HG03175 (cell line): ENCODE measurements at regions not wholly inside any gene's neighbourhood (a gene's known extent, or its start where the extent isn't known, plus 50 kb on each side); places are given as distances from the start of the nearest gene placed in this dataset.

Source experiments
- ATAC-seq: cut with Tn5 transposase; IDR thresholded peaks from one replicate; pipeline ENCODE4 v1.9.1; 2021; ENCODE audit warnings: mild to moderate bottlenecking, moderate library complexity; ENCODE audit not compliant: unreplicated experiment

- no peak for ATAC-seq
Observed at GRCh38 chr20:12627485-12627884, 381.3 kb upstream of the SPTLC3 start.

DNA sequence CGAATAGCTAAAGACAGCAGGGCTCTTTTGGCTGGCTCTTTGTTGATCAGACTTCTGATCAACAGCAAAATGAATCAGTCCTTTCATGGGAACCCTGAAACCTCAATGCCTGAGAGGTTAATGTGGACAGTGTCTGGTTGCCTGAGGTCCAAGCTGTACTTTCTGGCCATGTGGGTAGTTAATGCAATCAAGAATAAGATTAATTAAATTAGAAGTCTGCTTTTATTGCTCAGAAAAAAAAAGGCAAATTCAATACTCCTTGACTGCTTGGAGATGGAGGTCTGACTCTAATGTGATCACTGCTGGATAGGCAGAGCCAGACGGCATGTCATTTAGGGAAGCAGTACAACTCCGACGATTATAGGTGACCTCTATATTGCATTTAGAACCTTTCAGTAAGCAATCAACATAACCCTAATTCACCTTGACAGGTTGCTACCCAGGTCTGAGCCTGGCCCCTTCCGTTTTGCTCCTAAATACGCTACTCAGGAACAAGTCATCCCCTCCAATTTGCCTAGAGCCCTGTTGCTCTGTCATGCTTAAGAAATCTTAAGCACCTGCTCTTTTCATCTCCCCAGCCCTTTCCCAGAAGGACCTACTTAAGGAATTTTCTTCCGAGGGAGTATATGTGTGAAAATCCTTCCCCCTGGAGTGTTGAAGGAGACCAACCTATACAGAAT is 370.0 kb upstream of the SPTLC3 start:
- ATAC-seq = no peak

- no peak for ATAC-seq
Observed at GRCh38 chr20:12640251-12640650, 368.5 kb upstream of the SPTLC3 start.

DNA sequence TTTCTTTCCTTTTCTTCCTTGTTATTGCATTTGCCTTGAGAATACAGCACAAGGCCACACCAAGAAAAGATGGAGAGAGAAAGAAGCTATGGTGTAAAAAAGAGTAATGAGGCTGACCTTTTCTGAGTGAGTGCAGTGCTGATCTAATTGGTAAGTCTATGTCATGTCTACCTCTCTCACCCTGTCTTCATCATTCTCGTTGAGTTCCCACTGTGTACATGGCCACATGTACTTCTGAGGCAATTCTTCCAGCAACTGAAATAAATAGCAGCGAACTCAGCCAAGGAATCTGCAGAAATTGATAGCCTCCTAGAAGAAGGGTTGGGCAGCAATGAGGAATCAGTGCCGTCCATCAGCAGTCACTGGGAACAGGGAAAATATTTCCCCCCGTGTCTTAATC is 367.2 kb upstream of the SPTLC3 start:
- no peak for ATAC-seq

- no peak for ATAC-seq
Observed at GRCh38 chr20:12644461-12644860, 364.3 kb upstream of the SPTLC3 start.

DNA sequence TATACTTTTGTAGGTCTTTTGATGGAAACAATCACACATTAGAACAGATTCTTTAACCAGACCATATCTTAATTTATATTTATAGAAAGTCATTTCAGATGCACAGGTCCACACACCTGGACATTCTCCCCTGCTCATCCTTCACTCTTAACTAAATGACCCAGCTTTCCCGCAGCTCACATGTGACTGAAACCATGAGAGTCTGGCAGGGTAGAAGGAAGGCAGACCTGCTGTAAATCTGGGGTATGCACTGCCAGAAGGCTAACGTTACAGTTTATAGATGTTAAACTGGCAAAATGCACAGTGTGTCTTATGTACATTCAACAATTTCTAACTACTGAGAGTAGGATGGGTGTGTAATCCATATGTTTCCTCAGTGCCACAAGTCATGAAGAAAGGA is 359.5 kb upstream of the SPTLC3 start:
- no peak for ATAC-seq

- no peak for ATAC-seq
Observed at GRCh38 chr20:12653642-12654041, 355.1 kb upstream of the SPTLC3 start.

GRCh38 chr20:12659942-12660341 is 348.8 kb upstream of the SPTLC3 start:
- ATAC-seq = no peak

DNA sequence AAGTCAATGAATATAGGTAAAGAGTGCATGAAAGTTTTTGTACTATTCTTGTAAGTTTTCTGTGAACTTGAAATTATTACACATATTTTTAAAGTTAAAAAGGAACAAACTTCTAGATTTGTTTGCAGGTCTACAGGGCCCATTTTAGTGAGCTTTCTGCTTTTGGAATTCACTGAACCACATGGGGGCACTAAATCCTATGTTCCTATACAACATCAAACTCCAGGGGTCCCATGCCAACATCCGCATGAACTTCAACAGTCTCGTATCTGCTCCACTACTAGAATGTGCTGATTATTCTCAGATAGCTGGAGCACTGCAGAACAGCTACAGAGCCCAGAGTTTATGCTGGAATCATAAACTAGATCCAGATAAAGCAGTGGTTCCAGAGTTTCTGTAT is 347.9 kb upstream of the SPTLC3 start:
- no peak for ATAC-seq

DNA sequence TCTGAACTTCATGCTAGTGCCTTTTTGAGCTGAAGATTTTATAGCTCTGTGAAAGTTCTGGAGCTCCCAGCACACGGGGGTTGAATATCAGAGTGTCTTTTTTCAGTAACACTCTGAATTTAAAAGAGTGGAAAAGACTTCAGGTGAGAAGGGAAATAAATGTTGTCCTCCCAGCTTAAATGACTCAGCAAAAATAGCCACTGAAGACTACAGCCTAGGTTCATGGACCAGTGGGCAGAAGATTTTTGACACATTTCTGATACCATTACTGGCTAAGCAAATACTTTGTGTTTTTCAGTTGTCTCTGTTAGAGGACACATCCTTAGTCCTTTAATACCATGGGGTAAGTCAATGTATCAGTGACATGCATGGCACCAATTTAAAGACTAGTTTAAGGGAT is 338.5 kb upstream of the SPTLC3 start:
- ATAC-seq = no peak

GRCh38 chr20:12673352-12673751 is 335.4 kb upstream of the SPTLC3 start:
- ATAC-seq = no peak

DNA sequence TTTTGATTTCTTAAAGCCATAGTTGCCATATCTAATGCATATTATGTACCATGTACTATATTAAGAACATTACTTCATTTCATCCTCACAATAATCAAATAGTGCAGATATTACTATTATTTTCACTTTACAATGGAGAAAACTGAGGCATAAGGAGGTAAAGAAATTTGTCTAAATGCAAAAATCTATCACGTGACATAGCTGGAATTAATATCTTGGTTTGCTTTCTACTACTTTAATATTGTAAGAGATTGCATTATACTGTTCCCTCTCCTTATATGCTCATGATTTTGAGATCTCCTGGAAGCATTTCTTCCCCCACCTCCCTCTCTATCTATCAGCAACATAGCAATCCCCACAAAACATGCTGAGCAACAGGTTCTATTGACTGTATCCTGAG is 330.8 kb upstream of the SPTLC3 start:
- ATAC-seq = no peak

DNA sequence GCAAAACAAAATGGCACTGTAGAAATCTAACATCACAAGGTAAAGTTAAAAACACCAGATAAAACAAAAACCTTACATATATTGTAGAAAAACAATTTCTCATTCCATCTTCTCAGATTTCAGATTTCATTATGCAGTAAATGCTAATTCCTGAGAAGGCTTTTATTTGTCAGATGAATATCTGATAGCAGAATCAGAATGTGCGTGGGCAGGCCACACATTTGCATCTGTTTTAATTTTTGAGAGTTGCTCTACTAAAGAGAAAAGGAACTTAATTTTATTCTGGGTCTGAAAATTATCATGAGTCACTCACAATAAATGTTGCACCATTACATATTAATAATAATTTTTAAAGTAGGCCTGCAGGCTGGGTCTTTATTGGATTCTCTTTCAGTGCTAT is 329.3 kb upstream of the SPTLC3 start:
- ATAC-seq = no peak

GRCh38 chr20:12682613-12683012 is 326.2 kb upstream of the SPTLC3 start:
- no peak for ATAC-seq

DNA sequence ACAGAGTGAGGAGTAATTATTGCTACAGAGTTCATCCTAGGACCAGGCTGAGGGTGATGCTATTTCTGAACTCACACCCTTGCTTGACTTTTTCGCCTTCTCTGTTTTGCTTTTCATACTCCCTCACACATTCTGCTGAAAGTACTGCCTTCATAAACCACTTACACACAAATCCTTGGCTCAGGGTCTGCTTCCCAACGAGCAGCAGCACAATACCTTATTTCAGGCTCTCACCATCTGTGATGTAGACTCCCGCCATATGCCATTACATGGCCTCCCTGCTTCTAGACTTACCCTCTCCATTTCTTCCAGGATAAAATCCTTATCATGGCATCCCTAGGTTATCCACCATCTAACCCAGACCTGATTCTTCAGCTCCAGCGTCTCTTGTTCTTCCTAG is 321.3 kb upstream of the SPTLC3 start:
- ATAC-seq = no peak

GRCh38 chr20:12695937-12696336 is 312.8 kb upstream of the SPTLC3 start:
- ATAC-seq = no peak

- no peak for ATAC-seq
Observed at GRCh38 chr20:12698817-12699216, 310.0 kb upstream of the SPTLC3 start.

DNA sequence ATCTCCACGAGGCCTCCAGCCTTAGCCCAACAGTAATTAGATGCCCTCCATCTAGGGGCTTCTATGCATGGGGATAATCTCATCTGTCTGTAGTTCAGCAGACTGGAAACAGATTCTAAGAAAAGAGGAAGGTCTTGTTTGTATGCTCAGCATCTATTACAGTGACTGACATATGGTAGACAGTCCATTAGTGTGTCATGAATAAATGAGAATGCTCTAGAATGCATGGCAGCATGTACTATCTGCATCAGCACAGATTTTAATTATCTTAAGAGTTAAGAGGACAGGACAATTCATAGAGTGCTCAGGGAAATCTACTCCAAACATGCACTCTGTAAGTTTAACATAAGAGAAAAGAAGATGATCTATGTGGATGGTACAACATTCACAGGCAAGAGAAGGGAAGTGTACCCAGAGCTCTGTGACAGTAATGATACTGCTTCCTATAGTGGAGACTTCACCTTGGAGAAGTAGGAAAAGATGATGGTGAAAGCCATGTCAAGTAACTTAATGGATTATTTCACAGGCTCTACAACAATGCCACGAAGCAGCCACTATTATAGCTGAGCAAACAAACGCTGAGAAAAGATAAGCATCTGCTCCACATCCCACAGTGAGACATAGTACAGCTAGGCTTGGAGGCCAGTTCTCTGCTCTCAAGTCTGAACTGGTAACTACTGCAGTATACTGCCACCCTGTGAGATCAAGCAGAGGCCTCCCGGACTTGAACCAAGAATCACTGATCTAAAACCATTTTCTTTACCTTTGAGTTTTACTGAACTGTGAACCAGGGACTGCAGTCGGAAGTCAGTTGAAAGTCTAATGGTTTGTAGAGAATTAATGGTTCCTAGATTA is 309.2 kb upstream of the SPTLC3 start:
- no peak for ATAC-seq

DNA sequence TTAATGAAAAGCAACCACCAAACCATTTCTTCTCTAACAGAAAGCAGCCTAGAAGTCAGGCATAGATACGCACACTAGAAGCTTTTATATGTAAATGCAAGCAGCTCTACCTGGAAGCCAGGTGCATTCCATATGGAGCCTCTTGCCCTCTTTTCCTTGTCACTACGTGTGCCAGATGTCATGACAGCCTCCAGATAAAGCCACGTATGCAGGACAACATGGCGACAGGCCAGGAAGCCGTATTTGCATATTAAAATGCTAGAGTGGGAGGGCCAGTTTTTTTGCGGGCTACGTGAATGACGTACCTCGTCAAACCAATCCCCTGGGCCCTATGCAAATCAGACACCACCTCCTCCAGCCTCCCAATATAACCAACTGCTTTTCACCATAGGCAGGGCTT is 308.1 kb upstream of the SPTLC3 start:
- no peak for ATAC-seq

DNA sequence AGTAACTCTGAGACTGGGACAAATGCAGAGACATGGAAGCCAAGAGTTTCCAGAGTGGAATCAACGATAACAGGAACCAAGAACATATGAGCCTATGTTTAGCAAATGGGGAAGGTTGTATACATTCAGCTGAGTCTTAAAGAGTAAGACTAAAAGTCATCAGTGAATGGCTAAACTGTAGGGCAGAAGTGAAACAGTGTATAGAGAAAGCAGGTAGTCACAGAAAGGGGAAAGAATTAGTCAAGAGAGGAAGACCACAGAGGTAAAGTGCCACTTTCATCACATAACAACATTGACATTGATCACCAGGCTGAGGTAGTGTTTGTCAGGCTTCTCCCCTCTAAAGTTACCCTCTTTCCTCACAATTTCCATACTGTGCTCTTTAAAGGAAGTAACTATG is 306.5 kb upstream of the SPTLC3 start:
- no peak for ATAC-seq

GRCh38 chr20:12715371-12715770 is 293.4 kb upstream of the SPTLC3 start:
- no peak for ATAC-seq

DNA sequence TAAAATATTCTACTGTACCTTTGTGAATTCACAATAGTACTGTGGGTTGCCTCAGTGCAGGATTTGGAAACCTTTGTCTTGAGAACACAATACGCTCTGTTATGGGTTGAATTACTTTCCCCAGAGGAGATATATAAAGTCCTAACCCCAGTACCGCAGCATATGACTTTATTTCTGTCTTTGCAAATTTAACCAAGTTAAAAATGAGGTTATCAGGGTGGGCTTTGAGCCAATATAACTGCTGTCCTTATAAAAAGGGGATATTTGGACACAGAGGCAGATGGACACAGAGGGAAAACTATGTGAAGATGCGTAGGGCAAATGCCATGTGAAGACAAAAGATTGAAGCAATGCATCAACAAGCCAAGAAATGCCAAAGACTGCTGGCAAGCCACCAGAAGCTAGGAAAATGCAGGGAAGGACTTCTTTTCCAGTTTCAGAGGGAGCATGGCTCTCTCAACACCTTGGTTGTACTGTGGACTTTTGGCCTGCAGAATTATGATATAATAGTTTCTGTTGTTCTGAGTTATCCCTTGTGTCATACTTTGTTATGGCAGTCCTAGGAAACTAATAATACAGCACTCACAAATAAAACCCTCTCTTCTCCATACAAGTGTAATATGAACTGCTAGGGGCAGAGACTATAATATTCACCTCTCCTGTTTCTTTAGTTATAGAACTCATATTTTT is 292.6 kb upstream of the SPTLC3 start:
- no peak for ATAC-seq
